ENCODE measurements at regions not wholly inside any gene's neighbourhood (a gene's known extent, or its start where the extent isn't known, plus 50 kb on each side); places are given as distances from the start of the nearest gene placed in this dataset.

DNA sequence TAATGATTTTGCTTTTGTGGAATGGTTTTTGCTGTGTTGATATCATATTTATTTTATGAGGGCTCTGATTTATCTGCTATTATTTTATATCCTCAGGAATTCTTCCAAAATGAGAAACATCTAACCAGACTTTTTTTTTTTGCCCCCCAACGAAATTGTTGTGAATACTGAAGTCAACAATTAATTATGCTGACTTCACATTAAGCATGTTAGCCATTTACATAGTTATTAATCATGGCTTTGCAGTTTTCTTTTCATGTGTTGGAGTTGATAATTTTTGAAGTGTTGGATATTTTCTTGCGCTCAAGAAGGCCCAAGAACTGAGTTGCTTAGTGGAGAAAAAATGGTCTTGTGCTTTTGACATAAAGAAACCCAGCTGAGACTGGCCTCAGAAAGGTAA is 246.6 kb upstream of the CRY1 start:
- TF ChIP-seq EZH2phosphoT487 (IDR thresholded peaks at IDR 0.05; ENCODE audit: insufficient read depth, low read depth): no peak
- no peak for TF ChIP-seq EZH2 (IDR thresholded peaks at IDR 0.05; ENCODE audit: insufficient read depth, poor library complexity, severe bottlenecking)

Measured in GM23248 (cell line).